HG03558 (cell line): ENCODE measurements at regions not wholly inside any gene's neighbourhood (a gene's known extent, or its start where the extent isn't known, plus 50 kb on each side); places are given as distances from the start of the nearest gene placed in this dataset.
"Not testable (repeated sequence)": the region's sequence is repeated elsewhere in the genome, so short reads cannot be mapped to it uniquely, and the experiment has no call there.

Experiments used
- ATAC-seq: cut with Tn5 transposase; IDR thresholded peaks from one replicate; pipeline ENCODE4 v1.9.1; 2021; ENCODE audit warnings: moderate number of reproducible peaks; ENCODE audit not compliant: unreplicated experiment; ENCODE audit errors: extremely low read depth

GRCh38 chr4:33996075-33996718 is 2248.1 kb downstream of the ARAP2 start:
- ATAC-seq, result no peak

DNA sequence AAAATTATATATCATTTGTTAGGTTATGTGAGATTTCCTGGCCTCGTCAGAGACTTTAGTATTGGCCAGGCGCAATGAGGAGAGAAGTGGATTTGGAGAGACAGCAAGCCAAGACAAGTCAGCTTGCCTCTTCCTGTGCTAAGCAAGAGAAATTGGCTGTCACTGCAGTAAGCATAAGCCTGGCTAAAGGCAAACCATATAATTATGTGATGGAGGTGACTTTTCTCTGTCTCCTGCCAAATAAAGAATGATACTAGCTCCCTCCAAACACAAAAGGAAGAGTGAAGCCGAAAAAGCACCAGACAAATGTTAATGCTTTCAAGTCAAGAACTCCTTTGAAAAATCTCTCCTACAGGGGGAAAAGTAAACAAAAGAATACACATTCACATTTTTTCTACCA is 2246.0 kb downstream of the ARAP2 start:
- ATAC-seq, result no peak

GRCh38 chr4:34000356-34000755 is 2244.0 kb downstream of the ARAP2 start:
- no peak for ATAC-seq

GRCh38 chr4:34006540-34006939 is 2237.8 kb downstream of the ARAP2 start:
- not testable (repeated sequence) for ATAC-seq

GRCh38 chr4:34009951-34010350 is 2234.4 kb downstream of the ARAP2 start:
- ATAC-seq, result no peak

GRCh38 chr4:34010751-34011519 is 2233.4 kb downstream of the ARAP2 start:
- ATAC-seq, result no peak

- no peak for ATAC-seq
Observed at GRCh38 chr4:34035225-34035624, 2209.1 kb downstream of the ARAP2 start.

- no peak for ATAC-seq
Observed at GRCh38 chr4:34037280-34037679, 2207.0 kb downstream of the ARAP2 start.

- no peak for ATAC-seq
Observed at GRCh38 chr4:34039766-34040165, 2204.5 kb downstream of the ARAP2 start.

DNA sequence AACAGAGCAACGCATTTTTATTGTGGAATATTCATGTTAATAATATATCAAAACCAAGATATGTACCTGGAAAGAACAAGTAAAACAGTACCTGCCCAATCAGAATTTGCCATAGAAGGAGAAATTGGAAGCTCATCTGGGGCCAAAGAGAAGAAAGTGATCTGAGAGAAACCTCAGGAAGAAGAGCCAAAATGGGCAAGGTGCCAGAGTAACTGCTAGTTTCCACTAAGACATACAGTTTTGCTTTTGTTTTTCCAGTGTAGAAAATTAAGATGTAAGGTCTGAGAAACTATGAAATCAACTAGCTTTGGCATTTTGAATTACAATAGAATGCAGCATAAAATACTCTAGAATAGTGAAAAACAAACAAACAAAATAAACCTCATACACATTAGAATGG is 2201.2 kb downstream of the ARAP2 start:
- no peak for ATAC-seq

DNA sequence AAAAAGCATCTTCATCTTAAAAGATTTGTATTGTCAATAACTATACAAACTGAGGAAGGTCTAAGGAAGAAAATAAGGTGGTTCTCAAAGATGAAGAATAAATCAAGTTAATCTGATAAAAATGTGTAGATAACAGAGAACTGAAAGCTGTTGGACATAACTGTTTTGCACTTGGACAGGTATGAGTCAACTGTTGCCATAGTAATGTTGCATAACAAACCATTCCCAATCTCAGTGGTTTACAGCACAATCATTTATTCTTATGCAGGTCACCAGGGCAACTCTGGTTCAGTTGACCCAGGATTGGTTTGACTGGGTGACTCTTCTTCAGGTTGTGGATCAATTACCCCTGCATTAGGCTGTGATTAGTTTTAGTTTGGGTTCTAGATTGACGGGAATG is 2197.7 kb downstream of the ARAP2 start:
- ATAC-seq, result no peak

- ATAC-seq, result no peak
Observed at GRCh38 chr4:34047363-34047762, 2197.0 kb downstream of the ARAP2 start.

DNA sequence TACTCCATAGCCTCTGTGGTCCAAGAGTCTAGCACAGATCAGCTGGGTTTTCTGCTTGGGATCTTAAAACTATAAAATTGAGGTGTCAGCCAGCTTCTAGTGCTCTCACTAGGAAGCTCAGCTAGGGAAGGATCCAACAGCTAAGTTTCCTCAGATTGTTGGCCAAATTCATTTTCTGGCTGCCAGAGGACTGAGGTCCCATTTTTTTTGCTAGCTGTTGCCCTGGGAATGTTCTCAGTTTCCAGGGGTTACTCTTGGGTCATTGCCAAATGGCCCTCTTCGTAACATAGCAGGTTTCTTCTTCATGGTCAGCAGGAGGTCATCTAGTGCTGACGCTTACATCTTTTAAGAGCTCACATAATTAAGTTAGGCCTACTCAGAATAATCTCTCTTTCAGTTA is 2178.2 kb downstream of the ARAP2 start:
- ATAC-seq, result no peak

GRCh38 chr4:34091451-34091850 is 2152.9 kb downstream of the ARAP2 start:
- no peak for ATAC-seq

- ATAC-seq, result no peak
Observed at GRCh38 chr4:34094114-34094513, 2150.2 kb downstream of the ARAP2 start.

GRCh38 chr4:34105311-34105710 is 2139.0 kb downstream of the ARAP2 start:
- no peak for ATAC-seq

DNA sequence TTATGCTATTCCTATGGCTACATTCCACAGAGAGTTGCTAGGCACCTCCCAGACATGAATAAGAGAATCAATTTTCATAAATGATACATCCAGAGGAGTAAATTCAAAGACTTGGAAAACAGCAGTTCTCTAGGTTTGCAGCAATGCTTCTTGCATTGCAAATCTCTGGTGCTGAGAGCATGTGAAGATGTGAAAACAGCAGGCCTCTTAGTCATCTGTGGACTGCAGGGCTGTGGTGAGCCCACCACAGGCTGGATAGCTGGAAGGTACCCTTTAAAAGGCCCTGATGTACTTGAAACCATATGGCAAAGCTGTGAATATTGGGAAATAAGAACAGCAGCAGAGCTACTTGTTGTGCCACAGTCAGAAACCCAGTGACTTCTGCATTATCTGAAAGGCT is 2135.9 kb downstream of the ARAP2 start:
- ATAC-seq, result no peak

DNA sequence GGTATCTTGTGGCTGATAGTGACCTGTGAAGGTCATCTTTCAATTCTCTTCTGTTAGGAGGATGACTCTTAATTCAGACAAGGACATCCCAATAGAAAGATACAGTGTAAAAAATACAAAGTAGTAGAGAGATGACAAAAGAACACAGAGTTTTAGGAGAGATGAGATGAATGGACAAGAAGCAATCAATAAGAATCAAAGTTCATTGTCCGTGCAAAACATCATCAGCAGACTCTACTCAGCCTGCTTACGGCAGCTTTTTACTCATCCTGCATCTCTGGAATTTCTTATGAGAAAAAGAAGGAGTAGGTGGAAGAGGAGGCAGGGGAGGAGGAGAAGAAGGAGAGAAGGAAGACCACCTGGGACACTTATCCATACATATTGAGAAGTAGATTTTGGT is 2131.7 kb downstream of the ARAP2 start:
- ATAC-seq, result no peak

DNA sequence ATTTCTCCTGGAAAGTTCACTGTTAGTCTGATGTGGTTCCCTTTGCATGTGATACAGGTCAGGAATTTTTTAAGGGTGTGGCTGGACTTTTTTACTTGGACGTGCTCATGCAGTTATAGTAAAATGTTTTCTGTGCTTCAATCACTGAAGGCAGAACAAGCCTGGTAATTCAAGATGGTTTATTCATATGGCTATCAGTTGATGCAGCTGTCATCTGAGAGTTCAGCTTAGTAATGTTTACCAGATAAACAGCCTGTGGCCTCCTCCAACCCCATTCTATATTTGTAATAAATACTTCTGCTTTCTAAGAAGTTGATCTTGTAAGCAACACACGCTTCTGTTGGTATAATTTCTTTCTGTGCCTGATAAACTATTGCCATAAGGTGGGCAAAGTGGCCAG is 2105.9 kb downstream of the ARAP2 start:
- no peak for ATAC-seq

DNA sequence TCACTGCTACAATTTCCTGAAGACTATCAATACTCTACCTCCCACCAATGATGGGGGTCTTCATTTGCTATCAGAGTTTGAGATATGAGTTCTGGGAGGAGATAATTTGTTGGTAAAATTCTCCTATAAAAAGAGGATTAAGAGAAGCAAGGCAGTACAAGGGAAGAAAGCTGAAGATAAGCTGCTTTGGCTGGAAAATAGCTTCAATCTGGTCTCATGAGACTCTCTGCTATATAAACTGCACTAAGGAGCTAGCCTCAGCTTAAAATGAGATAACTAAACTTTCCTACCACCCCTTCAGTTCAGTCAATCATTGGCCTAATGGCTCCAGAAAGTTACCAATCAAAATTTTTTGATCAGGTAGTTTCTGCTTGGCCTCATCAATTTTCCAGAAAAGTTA is 2105.0 kb downstream of the ARAP2 start:
- no peak for ATAC-seq

GRCh38 chr4:34148322-34148908 is 2095.9 kb downstream of the ARAP2 start:
- no peak for ATAC-seq

- ATAC-seq, result no peak
Observed at GRCh38 chr4:34157547-34157946, 2086.8 kb downstream of the ARAP2 start.
